Breast epithelium (tissue), 3 donors: ENCODE measurements at regions not wholly inside any gene's neighbourhood (a gene's known extent, or its start where the extent isn't known, plus 50 kb on each side); places are given as distances from the start of the nearest gene placed in this dataset.

ENCODE experiments used
- POLR2A ChIP-seq: fragments of 450-650 bp; IDR thresholded peaks from one replicate; pipeline ENCODE4 v1.6.1; 2016; ENCODE audit warnings: antibody characterized with exemption, mild to moderate bottlenecking, moderate library complexity
- POLR2AphosphoS5 ChIP-seq, 3 donors: sonication (generic); formaldehyde crosslinking; IDR thresholded peaks; one replicate each; pipeline ENCODE4 v1.6.1; 2017; ENCODE audit warnings: antibody characterized with exemption in 3 of 3
- TF ChIP-seq, protein P1 (sequence below), 3 donors: fragments of 450-650 bp; IDR thresholded peaks; one replicate each; pipeline ENCODE4 v1.5.1; 2016 to 2017; ENCODE audit warnings: antibody characterized with exemption in 3 of 3, mild to moderate bottlenecking in 3 of 3, moderate library complexity in 3 of 3

- TF ChIP-seq, protein P1, sequence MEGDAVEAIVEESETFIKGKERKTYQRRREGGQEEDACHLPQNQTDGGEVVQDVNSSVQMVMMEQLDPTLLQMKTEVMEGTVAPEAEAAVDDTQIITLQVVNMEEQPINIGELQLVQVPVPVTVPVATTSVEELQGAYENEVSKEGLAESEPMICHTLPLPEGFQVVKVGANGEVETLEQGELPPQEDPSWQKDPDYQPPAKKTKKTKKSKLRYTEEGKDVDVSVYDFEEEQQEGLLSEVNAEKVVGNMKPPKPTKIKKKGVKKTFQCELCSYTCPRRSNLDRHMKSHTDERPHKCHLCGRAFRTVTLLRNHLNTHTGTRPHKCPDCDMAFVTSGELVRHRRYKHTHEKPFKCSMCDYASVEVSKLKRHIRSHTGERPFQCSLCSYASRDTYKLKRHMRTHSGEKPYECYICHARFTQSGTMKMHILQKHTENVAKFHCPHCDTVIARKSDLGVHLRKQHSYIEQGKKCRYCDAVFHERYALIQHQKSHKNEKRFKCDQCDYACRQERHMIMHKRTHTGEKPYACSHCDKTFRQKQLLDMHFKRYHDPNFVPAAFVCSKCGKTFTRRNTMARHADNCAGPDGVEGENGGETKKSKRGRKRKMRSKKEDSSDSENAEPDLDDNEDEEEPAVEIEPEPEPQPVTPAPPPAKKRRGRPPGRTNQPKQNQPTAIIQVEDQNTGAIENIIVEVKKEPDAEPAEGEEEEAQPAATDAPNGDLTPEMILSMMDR (IDR thresholded peaks at IDR 0.05): no peak
- TF ChIP-seq POLR2AphosphoS5 (IDR thresholded peaks at IDR 0.05) (no peak), POLR2A (no peak)
Observed at GRCh38 chr12:89122852-89123251, 229.4 kb downstream of the DUSP6 start.
